T-helper 1 cell treated with Interleukin-12 subunit alpha and Interleukin-12 subunit beta and Interleukin-4 antibody, amounts not matched to agents 30 ng/mL and 1 ng/mL, for 36 hours (primary cell): ENCODE measurements at regions not wholly inside any gene's neighbourhood (a gene's known extent, or its start where the extent isn't known, plus 50 kb on each side); places are given as distances from the start of the nearest gene placed in this dataset.
"Not testable (repeated sequence)": the region's sequence is repeated elsewhere in the genome, so short reads cannot be mapped to it uniquely, and the experiment has no call there.

Source experiments
- intact Hi-C: fragments of 100-400 bp; cut with micrococcal nuclease; formaldehyde crosslinking; loops from one replicate; pipeline ENCODE4 v1.15.1; 2024

DNA sequence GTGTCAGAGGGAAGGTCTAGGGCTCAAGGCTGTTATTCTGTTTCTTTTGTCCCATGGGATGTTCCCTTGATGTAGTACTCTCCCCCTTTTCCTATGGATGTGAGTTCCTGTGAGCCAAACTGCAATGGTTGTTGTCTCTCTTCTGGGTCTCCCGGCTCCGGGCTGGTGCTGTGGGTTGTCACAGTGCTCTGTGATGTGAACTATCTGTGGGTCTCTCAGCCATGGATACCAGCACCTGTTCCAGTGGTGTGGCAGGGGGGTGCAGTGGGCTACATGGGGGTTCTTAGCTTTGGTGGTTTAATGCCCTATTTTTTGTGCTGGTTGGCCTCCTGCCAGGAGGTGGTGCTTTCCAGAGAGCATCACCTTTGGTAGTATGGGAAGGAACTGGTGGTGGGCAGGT, 941.1 kb downstream of the KCNA4 start:
- intact Hi-C loops = no loop called here

DNA sequence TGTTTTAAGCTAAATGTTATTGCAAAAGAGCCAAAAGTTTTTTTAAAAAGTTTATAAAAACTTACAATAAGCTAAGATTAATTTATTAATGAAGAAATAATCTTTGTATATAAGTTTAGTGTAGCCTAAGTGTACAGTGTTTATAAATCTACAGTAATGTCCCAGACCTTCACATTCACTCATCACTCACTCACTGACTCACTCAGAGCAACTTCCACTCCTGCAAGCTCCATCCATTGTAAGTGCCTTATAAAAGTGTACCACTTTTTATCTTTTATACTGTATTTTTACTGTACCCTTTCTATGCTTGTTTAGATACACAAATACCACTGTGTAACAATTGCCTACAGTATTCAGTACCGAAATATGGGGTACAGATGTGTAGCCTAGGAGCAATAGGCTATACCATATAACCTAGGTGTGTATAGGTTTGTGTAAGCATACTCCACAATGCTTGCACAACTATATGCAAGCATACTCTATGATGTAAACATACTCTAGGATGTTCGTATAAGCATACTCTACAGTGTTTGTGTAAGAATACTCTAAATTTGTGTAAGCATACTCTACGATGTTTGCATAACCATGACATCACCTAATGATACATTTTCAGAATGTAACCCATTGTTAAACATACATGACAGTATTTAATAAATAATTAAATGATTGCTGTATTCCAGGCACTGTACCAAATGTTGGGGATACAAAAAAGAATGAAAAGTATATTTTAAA, 953.0 kb downstream of the KCNA4 start:
- intact Hi-C loops = no loop called here

DNA sequence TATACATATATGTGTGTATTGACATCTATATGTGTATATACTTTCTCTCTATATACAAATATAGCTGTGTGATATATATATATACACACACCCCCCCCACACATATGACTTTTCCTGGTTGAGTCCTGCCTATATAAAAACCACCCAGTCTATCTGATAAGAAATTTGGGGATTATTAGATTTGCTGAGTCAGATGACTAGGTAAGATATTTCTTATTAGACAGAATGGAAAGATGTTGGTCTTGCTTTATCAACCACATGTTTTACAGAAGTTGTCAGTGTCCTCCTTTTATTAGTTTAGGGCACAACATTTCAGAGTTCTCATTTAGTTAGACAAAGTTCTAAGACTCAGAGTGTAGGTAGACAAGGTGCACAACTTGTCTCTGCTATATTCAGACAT, 953.3 kb downstream of the METTL15 start:
- intact Hi-C loops = no loop called here

DNA sequence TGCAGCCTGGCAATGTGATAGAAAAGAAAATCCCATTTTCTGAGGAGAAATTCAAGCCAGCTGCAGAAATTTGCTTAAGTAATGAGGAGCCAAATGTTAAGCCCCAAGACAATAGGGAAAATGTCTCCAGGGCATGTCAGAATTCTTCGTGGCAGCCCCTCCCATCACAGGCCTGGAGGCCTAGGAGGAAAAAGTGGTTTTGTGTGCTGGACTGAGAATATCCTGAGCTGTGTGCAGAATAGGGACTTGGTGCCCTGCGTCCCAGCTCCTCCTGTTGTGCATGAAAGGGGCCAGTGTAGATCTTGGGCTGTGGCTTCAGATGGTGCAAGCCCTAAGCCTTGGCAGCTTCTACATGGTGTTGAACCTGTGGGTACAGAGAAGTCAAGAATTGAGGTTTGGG, 948.3 kb downstream of the METTL15 start:
- intact Hi-C loops = not testable (repeated sequence)

DNA sequence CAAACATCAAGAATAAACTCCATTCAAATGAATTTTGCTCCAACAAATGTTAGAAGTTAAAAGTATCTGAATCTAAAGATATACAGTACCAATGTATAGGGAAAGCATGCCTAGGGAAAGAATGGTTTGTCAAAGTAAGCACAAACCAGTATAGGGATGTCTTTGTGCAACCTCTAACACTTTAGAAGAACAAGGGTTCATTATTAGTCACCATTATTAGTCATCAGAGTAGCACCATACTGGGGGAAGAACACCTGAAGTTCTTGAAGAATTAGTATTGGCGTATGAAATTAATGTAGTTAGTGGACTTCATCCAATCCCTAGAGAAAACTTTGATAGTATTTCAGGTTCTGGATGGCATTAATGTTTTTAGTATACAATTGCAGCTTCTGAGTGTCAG, 943.7 kb downstream of the METTL15 start:
- intact Hi-C loops = no loop called here

DNA sequence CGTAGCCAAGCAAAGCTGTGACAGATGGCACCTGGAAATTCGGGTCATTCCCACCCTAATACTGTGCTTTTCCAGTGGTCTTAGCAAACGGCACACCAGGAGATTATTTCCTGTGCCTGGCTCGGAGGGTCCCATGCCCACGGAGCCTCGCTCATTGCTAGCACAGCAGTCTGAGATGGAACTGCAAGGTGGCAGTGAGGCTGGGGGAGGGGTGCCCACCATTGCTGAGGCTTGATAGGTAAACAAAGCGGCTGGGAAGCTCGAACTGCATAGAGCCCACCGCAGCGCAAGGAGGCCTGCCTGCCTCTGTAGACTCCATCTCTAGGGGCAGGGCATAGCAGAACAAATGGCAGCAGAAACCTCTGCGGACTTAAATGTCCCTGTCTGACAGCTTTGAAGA, 942.8 kb downstream of the METTL15 start:
- intact Hi-C loops = not testable (repeated sequence)

DNA sequence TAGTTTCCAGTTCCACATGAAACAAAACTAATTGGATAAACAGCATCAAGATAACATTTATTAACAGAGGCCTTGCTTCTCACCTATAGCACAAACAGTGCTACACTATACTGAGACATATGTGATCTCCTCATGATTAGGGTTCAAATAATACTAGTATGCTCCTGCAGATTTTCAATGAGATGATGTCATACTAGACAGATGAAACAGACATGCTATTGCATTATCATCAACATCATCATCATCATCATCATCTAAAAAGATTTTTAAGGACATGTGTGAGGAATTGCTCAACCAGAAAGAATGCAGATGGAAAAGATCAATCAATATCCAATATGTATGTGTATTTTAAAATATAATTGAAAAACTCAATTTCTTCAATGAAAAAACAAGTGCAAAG, 932.3 kb downstream of the METTL15 start:
- intact Hi-C loops = no loop called here

DNA sequence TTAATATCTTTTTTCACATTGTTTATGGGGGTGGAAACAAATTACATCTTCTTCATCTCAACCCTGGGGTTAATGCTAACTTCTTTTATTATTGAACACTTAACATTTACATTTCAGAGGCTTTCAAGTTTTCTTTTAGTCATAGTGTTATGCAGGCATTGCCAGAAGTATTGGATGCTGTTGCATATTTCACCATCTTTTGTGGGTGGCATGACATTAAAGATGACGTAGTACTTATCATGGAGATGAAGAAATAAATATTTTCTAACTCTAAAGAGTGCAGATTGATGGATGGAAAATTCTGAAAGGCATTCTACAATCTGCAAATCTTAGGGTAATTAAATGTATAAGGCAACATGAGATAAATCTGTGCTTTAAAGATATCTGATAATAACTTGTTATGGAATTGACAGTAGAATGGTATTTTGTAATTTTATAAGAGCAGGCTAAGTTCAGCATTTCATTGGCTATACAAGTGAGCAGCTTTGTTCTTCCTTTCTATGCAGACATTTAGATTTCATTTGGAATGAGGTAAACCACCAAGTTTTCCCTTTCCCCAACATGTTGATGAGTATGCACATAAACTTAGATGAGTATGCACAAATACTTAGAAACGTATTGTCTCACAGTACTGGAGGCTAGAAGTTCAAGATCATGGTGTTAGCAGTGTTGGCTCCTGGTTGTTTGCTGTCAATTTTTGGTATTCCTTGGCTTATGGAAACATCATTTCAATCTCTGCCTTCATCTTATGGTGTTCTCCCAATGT, 924.4 kb downstream of the METTL15 start:
- intact Hi-C loops = no loop called here

DNA sequence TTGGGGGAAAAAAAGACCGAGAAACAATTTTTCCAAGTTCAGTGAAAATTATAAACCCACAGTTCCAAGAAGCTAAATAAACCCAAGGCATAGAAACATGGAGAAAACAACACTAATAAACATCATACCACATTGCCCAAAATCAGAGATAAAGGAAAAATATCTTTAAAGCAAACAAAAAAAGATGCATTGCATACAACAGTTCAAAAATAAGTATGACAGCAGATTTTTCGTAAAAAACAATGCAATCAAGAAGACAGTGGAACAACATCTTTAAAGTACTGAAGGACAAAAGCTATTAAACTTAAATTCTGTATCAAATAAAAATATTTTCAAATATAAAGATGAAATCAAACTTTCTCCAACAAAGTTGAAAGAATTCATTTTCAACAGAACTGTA, 921.3 kb downstream of the METTL15 start:
- intact Hi-C loops = no loop called here

DNA sequence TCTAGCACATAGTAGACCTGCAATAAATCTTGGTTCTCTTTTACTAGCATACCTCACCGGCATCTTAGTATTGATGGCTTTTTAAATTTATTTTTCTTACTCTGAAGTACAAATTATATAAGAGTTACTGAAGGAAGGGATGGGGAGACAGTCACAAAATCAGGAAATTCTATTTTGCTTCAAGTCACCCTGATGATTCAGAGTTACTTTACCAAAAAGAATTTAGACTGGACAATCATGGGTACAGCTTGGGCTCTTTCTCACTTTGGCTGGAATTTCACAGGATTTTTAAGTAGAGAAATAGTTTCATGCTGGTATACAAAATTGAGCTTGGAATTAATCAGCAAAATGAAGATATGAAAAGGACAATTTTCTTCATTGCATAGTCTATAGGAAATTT, 919.2 kb downstream of the METTL15 start:
- intact Hi-C loops = no loop called here

DNA sequence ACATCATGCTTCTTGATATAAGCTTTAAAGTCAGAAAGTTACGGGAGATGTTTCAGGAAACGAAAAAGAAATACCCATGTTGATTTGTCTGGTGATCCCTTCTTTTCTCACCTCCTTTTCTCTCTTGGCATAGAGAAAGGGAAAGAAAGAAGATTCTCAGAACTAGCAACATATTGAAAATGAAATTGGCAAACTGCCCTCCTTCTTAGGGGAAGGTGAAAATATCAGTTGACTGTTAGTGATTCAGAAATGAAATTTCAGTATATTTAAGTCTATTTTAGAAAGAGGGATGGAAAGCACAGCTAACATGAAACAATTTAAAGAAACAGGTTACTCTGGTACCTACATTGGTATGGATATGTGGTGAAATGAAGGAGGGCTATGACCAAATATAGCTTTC, 918.1 kb downstream of the METTL15 start:
- intact Hi-C loops = no loop called here

DNA sequence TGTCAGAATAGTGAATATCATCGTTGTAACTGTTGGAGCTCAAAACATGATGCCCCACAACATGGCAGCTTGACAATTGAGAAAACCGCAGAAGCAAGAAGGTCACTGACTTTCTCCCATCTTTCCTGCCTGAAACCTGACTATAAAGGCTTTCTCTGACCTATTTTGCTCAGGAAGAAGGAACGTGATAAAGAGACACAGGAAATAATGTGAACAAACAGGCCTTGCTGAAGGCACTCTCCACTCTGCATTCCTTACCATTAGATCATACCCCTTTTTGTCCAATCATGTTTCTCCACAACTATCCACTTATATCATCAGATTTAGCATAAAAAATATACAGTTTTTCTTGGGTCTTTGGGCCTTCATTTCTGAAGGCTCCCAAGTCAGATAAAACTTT, 916.8 kb downstream of the METTL15 start:
- intact Hi-C loops = no loop called here

DNA sequence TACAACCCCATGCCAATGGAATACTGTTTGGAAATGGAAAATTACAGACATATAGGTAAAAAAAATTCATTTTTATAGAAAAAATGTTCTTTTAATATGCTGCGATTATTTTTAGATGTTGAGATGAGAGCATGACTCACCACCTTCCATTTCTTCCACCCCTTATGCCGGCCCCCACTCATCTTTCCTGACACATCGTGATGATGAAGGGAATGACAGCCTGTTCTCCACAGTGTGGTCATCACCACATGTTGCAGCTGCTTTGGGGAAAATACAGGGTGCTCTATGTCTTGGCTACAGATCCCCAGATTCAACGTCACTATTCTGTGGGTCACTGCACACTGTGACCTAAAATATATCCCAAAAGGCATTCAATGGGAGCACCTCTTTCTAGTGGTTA, 916.2 kb downstream of the METTL15 start:
- intact Hi-C loops = no loop called here

DNA sequence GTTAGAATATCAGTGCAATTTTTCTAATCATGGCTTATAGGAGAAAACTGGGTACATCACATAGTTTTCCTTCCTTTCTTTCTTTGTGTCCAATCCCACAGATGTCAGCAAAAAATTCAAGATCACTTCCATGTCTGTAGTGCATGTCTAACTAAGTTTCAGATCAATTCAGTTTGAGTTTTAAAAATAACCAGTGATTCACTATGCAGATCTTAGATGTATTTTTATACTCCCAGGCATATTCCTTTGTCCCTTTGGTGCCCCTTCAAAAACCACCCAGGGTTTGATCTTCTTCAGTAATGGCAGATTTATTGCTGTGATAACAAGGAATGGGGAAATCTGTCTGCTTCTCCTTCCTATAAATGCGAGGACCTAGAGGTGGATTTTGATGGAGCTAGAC, 915.6 kb downstream of the METTL15 start:
- intact Hi-C loops = no loop called here

DNA sequence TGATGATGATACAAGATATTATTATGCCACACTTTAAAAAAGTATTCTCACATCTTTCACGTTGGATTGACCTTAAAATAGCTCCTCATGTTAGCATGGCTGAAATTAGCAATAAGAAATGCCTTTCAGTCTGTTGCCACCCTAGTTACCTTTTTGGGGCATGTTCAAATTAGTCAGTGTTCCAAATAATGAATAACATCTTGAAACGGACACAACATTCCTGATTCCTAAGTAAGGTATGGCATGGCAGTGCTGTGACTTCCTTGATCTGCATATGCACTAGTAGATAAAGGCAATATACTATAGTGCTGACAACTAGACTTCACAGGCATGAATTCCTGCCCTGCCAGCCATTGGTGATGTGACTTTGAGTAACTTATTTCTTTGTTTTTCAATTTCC, 914.5 kb downstream of the METTL15 start:
- intact Hi-C loops = no loop called here

DNA sequence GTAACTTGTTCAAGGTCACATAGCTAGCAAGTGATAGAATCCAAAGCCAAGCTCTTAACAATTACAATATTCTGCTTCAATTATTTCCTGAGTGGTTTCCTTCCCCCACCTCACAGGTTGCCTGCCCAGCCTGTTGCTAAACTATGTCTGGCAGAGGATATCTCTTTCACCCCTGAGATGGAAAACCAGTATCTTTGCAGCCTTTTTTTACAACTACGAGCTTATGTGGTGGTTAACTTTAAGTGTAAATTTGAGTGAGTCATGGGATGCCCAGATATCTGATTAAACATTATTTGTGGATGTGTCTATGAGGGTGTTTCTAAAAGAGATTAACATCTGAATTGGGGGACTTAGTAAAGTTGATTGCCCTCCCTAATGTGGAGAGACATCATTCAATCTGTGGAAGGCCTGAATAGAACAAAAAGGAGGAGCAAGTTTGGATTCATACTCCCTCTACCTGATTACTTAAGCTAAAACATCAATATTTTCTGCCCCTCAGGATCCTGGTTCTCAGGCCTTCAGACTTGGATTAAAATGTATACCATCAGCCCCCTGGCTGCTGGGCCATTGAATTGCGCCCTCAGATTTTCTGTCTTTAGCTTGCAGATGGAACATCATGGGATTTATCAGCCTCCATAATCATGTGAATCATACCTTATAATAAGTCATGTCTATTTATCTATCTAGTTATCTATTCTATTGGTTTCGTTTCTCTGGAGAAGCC, 911.9 kb downstream of the METTL15 start:
- intact Hi-C loops = no loop called here

DNA sequence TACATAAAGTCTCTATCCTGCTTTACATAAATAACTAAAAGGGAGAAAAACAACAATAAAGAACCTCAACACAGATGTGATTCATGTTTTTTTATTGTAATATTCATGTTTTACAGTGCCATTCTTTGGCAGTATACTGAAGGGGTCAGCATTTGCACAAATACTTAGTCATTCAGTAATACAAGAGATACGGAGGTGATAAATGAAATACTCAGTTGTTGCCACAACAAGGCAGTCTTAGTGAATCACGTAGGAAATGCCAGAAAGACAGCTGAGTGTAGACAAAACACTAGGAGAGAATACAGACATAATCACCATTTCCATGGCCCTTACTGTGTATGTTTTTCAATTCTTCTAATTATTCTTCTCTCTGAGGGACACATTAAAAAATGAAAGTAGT, 910.4 kb downstream of the METTL15 start:
- intact Hi-C loops = no loop called here

DNA sequence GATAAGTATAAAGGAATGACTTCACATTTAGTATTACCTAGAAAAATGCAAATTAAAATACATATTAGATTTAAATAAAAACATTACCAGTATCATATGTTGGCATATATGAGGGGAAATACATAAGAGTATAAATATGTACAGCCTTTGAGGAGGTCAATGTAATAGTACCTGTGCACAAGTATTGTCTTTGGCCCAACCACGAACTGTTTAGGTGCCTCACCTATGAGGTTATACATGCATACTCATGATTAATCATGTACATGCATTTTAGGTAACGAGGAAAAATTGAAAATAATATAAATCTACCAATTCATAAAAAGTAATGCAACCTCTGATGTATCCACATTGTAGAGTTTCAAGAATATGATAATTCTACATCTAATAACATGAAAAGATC, 909.8 kb downstream of the METTL15 start:
- intact Hi-C loops = no loop called here

DNA sequence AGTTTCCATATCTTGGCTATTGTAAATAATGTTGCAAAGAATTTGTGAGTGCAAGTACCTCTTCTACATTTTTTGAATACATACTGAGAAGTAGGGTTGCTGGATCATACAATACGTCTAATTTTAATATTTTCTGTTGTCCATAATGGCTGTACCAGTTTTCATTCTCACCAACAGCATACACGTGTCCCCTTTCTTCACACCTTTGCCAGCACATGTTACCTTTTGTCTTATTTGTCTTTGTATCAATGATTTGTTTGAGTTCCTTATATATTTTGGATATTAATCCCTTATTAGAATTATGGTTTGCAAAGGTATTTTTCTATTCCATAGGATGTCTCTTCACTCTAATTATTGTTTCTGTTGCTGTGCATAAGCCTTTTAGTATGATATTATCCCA, 904.3 kb downstream of the METTL15 start:
- intact Hi-C loops = no loop called here

DNA sequence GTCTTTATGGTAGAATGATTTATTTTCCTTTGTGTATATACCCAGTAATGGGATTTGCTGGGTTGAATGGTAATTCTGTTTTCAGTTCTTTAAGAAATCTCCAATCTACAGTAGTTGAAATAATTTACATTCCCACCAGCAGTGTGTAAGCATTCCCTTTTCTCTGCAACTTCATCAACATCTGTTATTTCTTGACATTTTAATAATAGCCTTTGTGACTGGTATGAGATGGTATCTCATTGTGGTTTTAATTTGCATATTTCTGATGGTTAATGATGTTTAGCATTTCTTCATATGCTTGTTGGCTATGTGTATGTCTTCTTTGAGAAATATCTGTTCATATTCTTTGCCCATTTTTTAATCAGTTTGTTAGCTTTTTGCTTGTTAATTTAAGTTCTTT, 901.2 kb downstream of the METTL15 start:
- intact Hi-C loops = no loop called here

DNA sequence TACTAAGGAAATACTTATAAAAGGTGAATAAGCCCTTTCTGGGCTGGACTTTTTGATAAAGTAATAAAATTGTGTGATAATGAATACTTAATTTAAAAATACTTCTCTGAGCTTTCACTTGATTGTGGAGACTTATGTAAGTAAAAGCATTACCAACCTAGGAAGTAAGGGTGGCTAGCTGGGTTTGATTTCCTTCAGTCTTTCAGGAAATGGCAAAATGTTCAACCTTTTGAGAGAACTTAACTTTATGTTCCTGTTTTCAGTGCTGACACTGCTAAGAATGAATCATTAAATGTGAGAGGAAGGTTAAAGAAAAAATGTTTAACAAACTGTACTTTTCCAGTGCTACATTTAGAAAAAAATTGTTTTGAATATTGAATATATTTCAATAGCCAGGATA, 900.3 kb downstream of the METTL15 start:
- intact Hi-C loops = no loop called here

DNA sequence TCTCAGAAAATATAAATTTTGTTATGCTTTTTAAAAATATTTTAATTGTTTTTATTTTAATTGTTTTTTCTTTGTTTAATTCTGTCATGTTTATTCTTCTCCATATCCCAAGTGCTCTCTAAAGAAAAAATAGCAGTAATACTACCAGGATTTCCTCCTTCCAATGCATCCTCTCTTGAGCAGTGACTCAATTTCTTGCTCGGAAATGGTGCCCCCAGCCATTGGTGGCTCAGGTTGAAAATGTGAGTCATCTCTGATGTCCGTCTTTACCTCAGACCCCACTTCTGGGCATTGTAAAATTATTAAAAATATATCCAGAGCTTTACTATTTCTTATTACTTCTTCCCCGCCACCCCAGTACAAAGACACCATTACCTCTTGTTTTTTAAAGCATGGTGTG, 898.5 kb downstream of the METTL15 start:
- intact Hi-C loops = no loop called here
